ENCODE measurements at regions not wholly inside any gene's neighbourhood (a gene's known extent, or its start where the extent isn't known, plus 50 kb on each side); places are given as distances from the start of the nearest gene placed in this dataset.

- no peak for DNase-seq
- H4K12ac ChIP-seq (ENCODE audit: low read depth, low read length), result no peak overlapping the region
- H2BK12ac ChIP-seq (ENCODE audit: low read length), result peak overlapping the region; percentile 63
- peaks cover 23% of the 10 kb centered on the region for H3K79me1 ChIP-seq (ENCODE audit: low read length)
- H3K9me3 ChIP-seq (ENCODE audit: insufficient read depth, low read depth, low read length), result no peaks in the 10 kb centered on the region
- H3K4ac ChIP-seq (ENCODE audit: low read depth, low read length), result no peak overlapping the region
- peaks cover 3% of the 10 kb centered on the region for H3K79me2 ChIP-seq (ENCODE audit: control insufficient read depth, insufficient read depth, low read length, poor library complexity)
- H3K36me3 ChIP-seq (ENCODE audit: control insufficient read depth in 1 of 2, insufficient read depth in 2 of 2, low read length in 2 of 2), result no peaks in the 10 kb centered on the region
- peak overlapping the region; percentile 21 for H2BK120ac ChIP-seq (ENCODE audit: insufficient read depth, low read length, poor library complexity)
- H3K4me1 ChIP-seq (ENCODE audit: control insufficient read depth in 1 of 2, insufficient read depth in 2 of 2, low read length in 2 of 2), result peaks cover 40 to 43% of the 10 kb centered on the region in 2 experiments
- WGBS (ENCODE audit: extremely low coverage, insufficient coverage, insufficient read length), result no CpG with 5 or more reads among the region's 2 CpGs
- peak overlapping the region; percentile 55 for H4K91ac ChIP-seq (ENCODE audit: low read depth, low read length)
- H3K18ac ChIP-seq (ENCODE audit: low read length), result no peak overlapping the region
- H3K27me3 ChIP-seq (ENCODE audit: insufficient read depth, low read length), result no peaks in the 10 kb centered on the region
- no peak overlapping the region for H2AFZ ChIP-seq (ENCODE audit: insufficient read depth, low read length, poor library complexity)
- no peak overlapping the region for H3K27ac ChIP-seq (ENCODE audit: low read depth, low read length)
- H3K23ac ChIP-seq (ENCODE audit: low read length), result no peak overlapping the region
- H3K4me3 ChIP-seq (ENCODE audit: low read depth, low read length), result no peak overlapping the region
- H2BK5ac ChIP-seq (ENCODE audit: low read depth, low read length, poor library complexity), result no peak overlapping the region
- H4K8ac ChIP-seq (ENCODE audit: low read depth, low read length), result no peak overlapping the region
- no peak overlapping the region for H3K14ac ChIP-seq (ENCODE audit: low read length)
- H3K4me2 ChIP-seq (ENCODE audit: low read length), result no peak overlapping the region
- H3K9ac ChIP-seq (ENCODE audit: low read length), result no peak overlapping the region
- H2AK5ac ChIP-seq (ENCODE audit: low read length), result peak overlapping the region; percentile 49
These were observed 56.3 kb downstream of the MAGEF1 start for GRCh38 chr3:184655597-184655996.

GRCh38 chr3:184654375-184654774 is 57.5 kb downstream of the MAGEF1 start:
- no peak overlapping the region for H2BK12ac ChIP-seq (ENCODE audit: low read length)
- H3K4me1 ChIP-seq (ENCODE audit: control insufficient read depth in 1 of 2, insufficient read depth in 2 of 2, low read length in 2 of 2), result peaks cover 32 to 38% of the 10 kb centered on the region in 2 experiments
- no peak overlapping the region for H3K23ac ChIP-seq (ENCODE audit: low read length)

GRCh38 chr3:184652465-184652864 is 59.4 kb downstream of the MAGEF1 start:
- H3K36me3 ChIP-seq (ENCODE audit: control insufficient read depth in 1 of 2, insufficient read depth in 2 of 2, low read length in 2 of 2), result no peaks in the 10 kb centered on the region
- H3K79me2 ChIP-seq (ENCODE audit: control insufficient read depth, insufficient read depth, low read length, poor library complexity), result no peaks in the 10 kb centered on the region
- H3K4me1 ChIP-seq (ENCODE audit: control insufficient read depth in 1 of 2, insufficient read depth in 2 of 2, low read length in 2 of 2), result peaks cover 24 to 30% of the 10 kb centered on the region in 2 experiments
- H3K4me2 ChIP-seq (ENCODE audit: low read length), result no peak overlapping the region
- peak overlapping the region; percentile 32 for H3K14ac ChIP-seq (ENCODE audit: low read length)
- H3K18ac ChIP-seq (ENCODE audit: low read length), result no peak overlapping the region
- WGBS (ENCODE audit: extremely low coverage, insufficient coverage, insufficient read length), result no CpG with 5 or more reads among the region's 6 CpGs
- H3K9ac ChIP-seq (ENCODE audit: low read length), result no peak overlapping the region
- H2BK12ac ChIP-seq (ENCODE audit: low read length), result peak overlapping the region; percentile 75
- H2AK5ac ChIP-seq (ENCODE audit: low read length), result peak overlapping the region; percentile 26
- H4K8ac ChIP-seq (ENCODE audit: low read depth, low read length), result no peak overlapping the region
- H2BK5ac ChIP-seq (ENCODE audit: low read depth, low read length, poor library complexity), result peak overlapping the region; percentile 45
- peaks cover 10% of the 10 kb centered on the region for H3K79me1 ChIP-seq (ENCODE audit: low read length)
- no peak overlapping the region for H3K4me3 ChIP-seq (ENCODE audit: low read depth, low read length)
- no peak overlapping the region for H3K23ac ChIP-seq (ENCODE audit: low read length)
- no peaks in the 10 kb centered on the region for H3K27me3 ChIP-seq (ENCODE audit: insufficient read depth, low read length)
- no peak overlapping the region for H3K27ac ChIP-seq (ENCODE audit: low read depth, low read length)
- no peak overlapping the region for H2AFZ ChIP-seq (ENCODE audit: insufficient read depth, low read length, poor library complexity)
- H3K4ac ChIP-seq (ENCODE audit: low read depth, low read length), result no peak overlapping the region
- no peaks in the 10 kb centered on the region for H3K9me3 ChIP-seq (ENCODE audit: insufficient read depth, low read depth, low read length)
- no peak overlapping the region for H4K12ac ChIP-seq (ENCODE audit: low read depth, low read length)
- H2BK120ac ChIP-seq (ENCODE audit: insufficient read depth, low read length, poor library complexity), result peak overlapping the region; percentile 55
- peak overlapping the region; percentile 77 for H4K91ac ChIP-seq (ENCODE audit: low read depth, low read length)
- DNase-seq, result peak; percentile 92 to 95

More at GRCh38 chr3:184654375-184654774, 57.5 kb downstream of the MAGEF1 start:
- Histone ChIP-seq H2AFZ (ENCODE audit: insufficient read depth, low read length, poor library complexity) (no peak overlapping the region), H2AK5ac (ENCODE audit: low read length) (no peak overlapping the region), H3K9ac (ENCODE audit: low read length) (no peak overlapping the region), H2BK5ac (ENCODE audit: low read depth, low read length, poor library complexity) (no peak overlapping the region), H3K79me1 (ENCODE audit: low read length) (peaks cover 21% of the 10 kb centered on the region), H3K36me3 (ENCODE audit: control insufficient read depth in 1 of 2, insufficient read depth in 2 of 2, low read length in 2 of 2) (no peaks in the 10 kb centered on the region), H3K9me3 (ENCODE audit: insufficient read depth, low read depth, low read length) (no peaks in the 10 kb centered on the region), H3K18ac (ENCODE audit: low read length) (no peak overlapping the region), H3K27me3 (ENCODE audit: insufficient read depth, low read length) (no peaks in the 10 kb centered on the region), H4K12ac (ENCODE audit: low read depth, low read length) (no peak overlapping the region), H3K4me3 (ENCODE audit: low read depth, low read length) (no peak overlapping the region), H2BK120ac (ENCODE audit: insufficient read depth, low read length, poor library complexity) (no peak overlapping the region), H4K8ac (ENCODE audit: low read depth, low read length) (no peak overlapping the region), H3K79me2 (ENCODE audit: control insufficient read depth, insufficient read depth, low read length, poor library complexity) (no peaks in the 10 kb centered on the region), H3K27ac (ENCODE audit: low read depth, low read length) (no peak overlapping the region), H3K4ac (ENCODE audit: low read depth, low read length) (no peak overlapping the region), H4K91ac (ENCODE audit: low read depth, low read length) (no peak overlapping the region), H3K14ac (ENCODE audit: low read length) (no peak overlapping the region), H3K4me2 (ENCODE audit: low read length) (no peak overlapping the region)
- peak; percentile 93 to 95 for DNase-seq

- Histone ChIP-seq H3K14ac (ENCODE audit: low read length) (peak overlapping the region; percentile 32), H3K9me3 (ENCODE audit: insufficient read depth, low read depth, low read length) (no peaks in the 10 kb centered on the region), H3K4me1 (ENCODE audit: control insufficient read depth in 1 of 2, insufficient read depth in 2 of 2, low read length in 2 of 2) (peaks cover 22 to 25% of the 10 kb centered on the region in 2 experiments), H3K36me3 (ENCODE audit: control insufficient read depth in 1 of 2, insufficient read depth in 2 of 2, low read length in 2 of 2) (no peaks in the 10 kb centered on the region), H3K4me3 (ENCODE audit: low read depth, low read length) (no peak overlapping the region), H3K23ac (ENCODE audit: low read length) (no peak overlapping the region), H3K4me2 (ENCODE audit: low read length) (no peak overlapping the region), H2BK5ac (ENCODE audit: low read depth, low read length, poor library complexity) (no peak overlapping the region), H4K91ac (ENCODE audit: low read depth, low read length) (peak overlapping the region; percentile 77), H4K12ac (ENCODE audit: low read depth, low read length) (no peak overlapping the region), H3K9ac (ENCODE audit: low read length) (no peak overlapping the region), H3K79me2 (ENCODE audit: control insufficient read depth, insufficient read depth, low read length, poor library complexity) (no peaks in the 10 kb centered on the region), H2AK5ac (ENCODE audit: low read length) (peak overlapping the region; percentile 26), H3K18ac (ENCODE audit: low read length) (no peak overlapping the region), H3K27me3 (ENCODE audit: insufficient read depth, low read length) (no peaks in the 10 kb centered on the region), H2BK120ac (ENCODE audit: insufficient read depth, low read length, poor library complexity) (peak overlapping the region; percentile 55), H4K8ac (ENCODE audit: low read depth, low read length) (no peak overlapping the region), H2BK12ac (ENCODE audit: low read length) (peak overlapping the region; percentile 75), H3K79me1 (ENCODE audit: low read length) (peaks cover 8% of the 10 kb centered on the region), H2AFZ (ENCODE audit: insufficient read depth, low read length, poor library complexity) (no peak overlapping the region), H3K4ac (ENCODE audit: low read depth, low read length) (no peak overlapping the region), H3K27ac (ENCODE audit: low read depth, low read length) (no peak overlapping the region)
- DNase-seq, result peak in 1 of 2 donors; percentile 47
- WGBS (ENCODE audit: extremely low coverage, insufficient coverage, insufficient read length), result no CpG with 5 or more reads among the region's 6 CpGs
These were observed 60.0 kb downstream of the MAGEF1 start for GRCh38 chr3:184651904-184652303.
